ENCODE measurements at regions not wholly inside any gene's neighbourhood (a gene's known extent, or its start where the extent isn't known, plus 50 kb on each side); places are given as distances from the start of the nearest gene placed in this dataset.

- TF ChIP-seq, protein P1, sequence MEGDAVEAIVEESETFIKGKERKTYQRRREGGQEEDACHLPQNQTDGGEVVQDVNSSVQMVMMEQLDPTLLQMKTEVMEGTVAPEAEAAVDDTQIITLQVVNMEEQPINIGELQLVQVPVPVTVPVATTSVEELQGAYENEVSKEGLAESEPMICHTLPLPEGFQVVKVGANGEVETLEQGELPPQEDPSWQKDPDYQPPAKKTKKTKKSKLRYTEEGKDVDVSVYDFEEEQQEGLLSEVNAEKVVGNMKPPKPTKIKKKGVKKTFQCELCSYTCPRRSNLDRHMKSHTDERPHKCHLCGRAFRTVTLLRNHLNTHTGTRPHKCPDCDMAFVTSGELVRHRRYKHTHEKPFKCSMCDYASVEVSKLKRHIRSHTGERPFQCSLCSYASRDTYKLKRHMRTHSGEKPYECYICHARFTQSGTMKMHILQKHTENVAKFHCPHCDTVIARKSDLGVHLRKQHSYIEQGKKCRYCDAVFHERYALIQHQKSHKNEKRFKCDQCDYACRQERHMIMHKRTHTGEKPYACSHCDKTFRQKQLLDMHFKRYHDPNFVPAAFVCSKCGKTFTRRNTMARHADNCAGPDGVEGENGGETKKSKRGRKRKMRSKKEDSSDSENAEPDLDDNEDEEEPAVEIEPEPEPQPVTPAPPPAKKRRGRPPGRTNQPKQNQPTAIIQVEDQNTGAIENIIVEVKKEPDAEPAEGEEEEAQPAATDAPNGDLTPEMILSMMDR (IDR thresholded peaks at IDR 0.05; ENCODE audit: insufficient read depth, low read depth, low read length, missing control alignments): no peak
- no peak for DNase-seq (ENCODE audit: low read depth)
- no peak overlapping the region for H3K4me3 ChIP-seq (ENCODE audit: low read depth, low read length)
These were observed 336.9 kb downstream of the DUSP6 start for GRCh38 chr12:89015419-89015818.

GRCh38 chr12:88998421-88998820 lies 353.9 kb downstream of the DUSP6 start:
- no peak overlapping the region for H3K4me3 ChIP-seq (ENCODE audit: low read depth, low read length)
- DNase-seq (ENCODE audit: low read depth): no peak
- TF ChIP-seq, protein P1 (IDR thresholded peaks at IDR 0.05; ENCODE audit: insufficient read depth, low read depth, low read length, missing control alignments): no peak

GRCh38 chr12:88996200-88996788 lies 356.0 kb downstream of the DUSP6 start:
- no peak overlapping the region for H3K4me3 ChIP-seq (ENCODE audit: low read depth, low read length)
- TF ChIP-seq, protein P1 (IDR thresholded peaks at IDR 0.05; ENCODE audit: insufficient read depth, low read depth, low read length, missing control alignments): no peak
- DNase-seq (ENCODE audit: low read depth): no peak

DNA sequence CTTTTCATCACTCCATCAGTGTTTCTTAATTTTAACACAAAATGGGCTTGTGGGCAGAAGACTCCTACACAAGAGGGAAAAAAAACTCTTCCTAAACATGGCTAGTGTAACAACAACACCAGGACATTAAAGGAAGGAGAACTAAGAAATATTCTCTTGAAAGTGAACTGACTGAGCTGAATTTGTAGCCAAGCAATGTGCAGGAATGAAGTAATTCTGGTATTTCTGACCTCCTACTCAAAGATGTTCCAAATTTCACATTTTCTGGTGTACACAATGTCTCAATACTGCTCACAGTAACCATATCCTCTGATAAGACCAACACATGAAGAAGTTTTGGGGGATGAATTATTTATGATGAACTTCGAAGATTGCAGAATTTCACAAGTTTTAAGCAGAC lies 357.3 kb downstream of the DUSP6 start:
- TF ChIP-seq, protein P1 (IDR thresholded peaks at IDR 0.05; ENCODE audit: insufficient read depth, low read depth, low read length, missing control alignments): no peak
- no peak overlapping the region for H3K4me3 ChIP-seq (ENCODE audit: low read depth, low read length)
- DNase-seq (ENCODE audit: low read depth): no peak

DNA sequence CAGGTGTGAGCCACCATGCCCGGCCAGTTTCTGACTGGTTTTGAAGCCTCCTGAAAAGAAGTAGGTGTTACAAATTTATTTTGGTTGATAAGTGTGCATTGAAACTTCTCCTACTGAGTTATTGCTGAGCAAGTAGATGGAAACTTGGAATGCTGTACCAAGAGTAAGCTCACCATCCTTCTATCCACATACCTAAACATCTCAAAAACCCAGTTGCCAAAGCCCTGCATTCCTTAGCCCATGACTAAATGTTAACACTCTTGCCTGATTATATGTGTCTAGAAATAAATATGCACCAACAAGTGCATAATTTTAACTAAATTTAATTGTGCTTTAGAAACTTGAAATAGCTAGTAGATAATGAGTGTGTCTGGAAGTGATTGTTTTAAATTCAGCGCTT lies 357.8 kb downstream of the DUSP6 start:
- no peak for DNase-seq (ENCODE audit: low read depth)
- no peak overlapping the region for H3K4me3 ChIP-seq (ENCODE audit: low read depth, low read length)
- TF ChIP-seq, protein P1 (IDR thresholded peaks at IDR 0.05; ENCODE audit: insufficient read depth, low read depth, low read length, missing control alignments): no peak

DNA sequence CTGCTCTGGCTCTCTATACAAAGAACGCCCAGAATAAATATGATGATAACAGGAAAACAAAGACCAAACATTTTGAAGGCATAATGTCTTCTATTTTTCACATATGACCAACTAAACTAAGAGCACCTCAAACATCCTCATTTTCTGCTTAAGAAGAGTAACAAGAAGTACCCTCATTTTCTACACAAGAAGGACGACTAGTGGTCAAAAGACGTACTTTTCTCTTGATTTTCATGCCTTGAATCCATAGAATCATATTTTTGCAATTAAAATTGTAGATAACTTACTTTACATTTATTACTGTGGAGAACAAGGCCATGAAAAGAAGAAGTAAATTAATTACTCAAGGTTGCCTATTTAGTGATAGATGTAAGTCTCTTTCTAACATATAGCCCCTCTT lies 358.6 kb downstream of the DUSP6 start:
- no peak overlapping the region for H3K4me3 ChIP-seq (ENCODE audit: low read depth, low read length)
- TF ChIP-seq, protein P1 (IDR thresholded peaks at IDR 0.05; ENCODE audit: insufficient read depth, low read depth, low read length, missing control alignments): peak; percentile 24
- DNase-seq (ENCODE audit: low read depth): peak; percentile 47

DNA sequence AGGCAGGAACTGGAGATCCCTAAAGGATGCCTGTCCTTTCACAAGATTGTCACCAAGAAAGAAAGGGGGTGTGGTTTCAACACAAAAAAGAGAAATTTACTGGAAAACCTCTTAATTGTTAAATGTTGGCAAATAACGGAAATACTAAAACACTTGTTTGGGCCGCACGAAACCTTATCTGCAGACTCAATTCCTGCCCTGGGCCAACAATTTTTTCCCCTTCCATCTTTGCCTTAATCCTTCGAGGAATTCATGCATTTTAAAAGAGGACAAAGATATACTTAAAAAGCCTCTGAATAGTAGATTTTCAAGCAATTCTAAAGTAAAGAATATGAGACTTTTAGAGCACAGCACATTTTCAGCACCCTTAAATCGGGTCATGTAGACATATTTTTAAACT lies 366.2 kb downstream of the DUSP6 start:
- no peak for DNase-seq (ENCODE audit: low read depth)
- TF ChIP-seq, protein P1 (IDR thresholded peaks at IDR 0.05; ENCODE audit: insufficient read depth, low read depth, low read length, missing control alignments): no peak
- no peak overlapping the region for H3K4me3 ChIP-seq (ENCODE audit: low read depth, low read length)

Measured in GM12865 (cell line).